Fibroblast of skin of abdomen (primary cell): ENCODE measurements at regions not wholly inside any gene's neighbourhood (a gene's known extent, or its start where the extent isn't known, plus 50 kb on each side); places are given as distances from the start of the nearest gene placed in this dataset.

Experiments used
- DNase-seq: peaks from one replicate; pipeline ENCODE4 v3.0.0-alpha.2; 2013

DNA sequence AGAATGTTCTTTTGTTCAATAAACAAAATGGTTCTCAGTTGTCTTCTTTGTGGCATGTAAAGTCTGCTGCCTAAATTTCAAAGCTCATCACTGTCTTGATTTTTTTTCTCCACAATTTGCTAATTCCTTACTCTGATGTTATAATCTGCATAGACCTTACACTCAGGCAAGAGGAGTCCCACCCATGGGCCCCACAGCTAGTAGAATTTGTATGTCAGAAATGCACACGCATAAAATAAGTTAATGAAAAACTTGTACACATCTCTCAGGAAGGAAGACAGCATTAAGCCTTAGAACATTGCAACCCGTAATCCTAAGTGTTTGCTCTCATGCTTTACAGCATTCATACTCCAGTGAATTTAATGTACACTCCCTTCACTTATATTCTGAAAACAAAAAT lies 280.8 kb downstream of the ATXN7L3B start:
- DNase-seq = no peak

DNA sequence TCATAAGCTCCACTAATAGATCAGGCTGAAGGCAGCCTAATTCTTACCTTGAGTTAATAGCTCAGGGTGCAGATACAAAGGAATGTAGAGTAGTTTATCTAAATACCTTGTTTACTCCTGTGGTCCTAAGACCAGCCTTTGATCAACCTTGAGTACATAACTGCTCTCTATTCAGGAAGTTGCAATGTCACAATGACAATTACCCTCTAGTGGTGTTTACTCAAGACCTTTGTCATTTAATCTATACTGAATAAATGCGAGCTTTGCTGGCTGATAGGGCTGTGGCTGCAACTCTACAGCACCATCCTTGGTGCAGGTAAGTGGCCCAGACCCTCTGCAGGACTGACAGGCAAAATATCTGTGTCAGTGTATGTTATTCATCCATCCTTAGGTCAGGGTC lies 282.7 kb downstream of the ATXN7L3B start:
- no peak for DNase-seq

DNA sequence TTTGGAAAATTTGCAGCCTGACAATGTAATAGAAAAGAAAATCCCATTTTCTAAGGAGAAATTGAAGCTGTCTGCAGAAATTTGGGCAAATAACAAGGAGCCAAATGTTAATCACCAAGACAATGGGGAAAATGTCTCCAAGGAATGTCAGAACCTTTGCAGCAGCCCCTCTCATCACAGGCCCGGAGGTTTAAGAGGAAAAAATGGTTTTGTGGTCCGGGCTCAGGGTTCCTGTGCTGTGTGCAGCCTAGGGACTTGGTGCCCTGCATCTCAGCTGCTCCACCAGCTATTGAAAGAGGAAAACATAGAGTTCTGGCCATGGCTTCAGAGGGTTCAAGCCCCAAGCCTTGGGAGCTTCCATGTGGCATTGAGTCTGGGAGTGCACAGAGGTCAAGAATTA lies 298.9 kb downstream of the ATXN7L3B start:
- DNase-seq = no peak

DNA sequence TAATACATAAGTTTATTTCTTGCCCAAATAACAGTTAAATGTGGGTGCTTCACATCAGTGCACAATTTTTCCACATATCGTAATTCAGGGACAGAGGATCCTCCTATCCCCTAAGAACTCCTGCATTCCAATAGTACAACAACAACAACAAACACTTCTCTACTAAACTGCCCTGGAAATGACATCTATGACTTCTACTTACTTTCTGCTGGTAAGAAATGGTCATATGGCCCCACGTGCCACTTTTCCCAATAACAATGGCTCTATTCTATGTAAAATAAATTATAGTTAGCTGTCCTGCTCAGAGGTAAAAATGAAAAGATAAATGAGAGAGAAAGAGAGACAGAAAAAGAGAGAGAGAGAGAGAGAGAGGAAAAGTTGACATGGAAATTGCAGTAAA lies 308.5 kb downstream of the ATXN7L3B start:
- no peak for DNase-seq

DNA sequence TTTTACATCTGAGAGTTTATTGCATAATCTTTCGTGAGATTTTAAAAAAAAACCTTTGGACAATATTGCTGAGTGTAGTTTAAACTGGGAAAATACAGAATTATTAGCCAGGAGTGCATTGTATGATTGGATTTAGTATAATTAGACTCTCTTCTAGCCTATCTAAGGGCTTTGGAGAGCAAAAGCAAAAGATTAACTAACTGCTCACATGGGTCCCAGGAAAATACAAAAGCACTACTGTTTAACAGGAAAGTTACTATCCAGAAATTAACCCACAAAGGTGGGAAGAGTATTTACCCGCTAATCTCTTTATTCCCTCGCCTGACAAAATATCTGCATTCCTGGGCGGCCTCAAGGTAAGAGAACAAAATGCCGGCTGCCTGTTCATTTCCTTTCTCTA lies 309.5 kb downstream of the ATXN7L3B start:
- no peak for DNase-seq

DNA sequence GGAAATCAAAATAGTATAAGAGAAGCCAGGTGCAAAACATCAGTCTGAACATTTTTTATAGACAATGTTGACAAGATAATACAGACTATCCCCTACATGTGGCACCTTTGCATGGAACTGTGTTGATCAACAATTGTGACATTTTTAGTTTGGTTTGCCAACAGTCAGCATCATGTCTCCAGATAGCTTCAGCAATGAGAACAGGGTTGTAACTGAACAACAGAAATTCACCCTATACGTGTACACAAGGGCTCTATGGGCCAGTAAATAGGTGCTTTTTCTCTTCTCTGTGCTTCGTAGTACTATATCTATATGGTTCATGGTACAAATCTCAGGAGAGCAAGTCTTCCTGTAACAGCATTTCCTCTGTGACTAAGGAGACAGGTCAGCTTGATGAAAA lies 310.4 kb downstream of the ATXN7L3B start:
- DNase-seq = no peak

DNA sequence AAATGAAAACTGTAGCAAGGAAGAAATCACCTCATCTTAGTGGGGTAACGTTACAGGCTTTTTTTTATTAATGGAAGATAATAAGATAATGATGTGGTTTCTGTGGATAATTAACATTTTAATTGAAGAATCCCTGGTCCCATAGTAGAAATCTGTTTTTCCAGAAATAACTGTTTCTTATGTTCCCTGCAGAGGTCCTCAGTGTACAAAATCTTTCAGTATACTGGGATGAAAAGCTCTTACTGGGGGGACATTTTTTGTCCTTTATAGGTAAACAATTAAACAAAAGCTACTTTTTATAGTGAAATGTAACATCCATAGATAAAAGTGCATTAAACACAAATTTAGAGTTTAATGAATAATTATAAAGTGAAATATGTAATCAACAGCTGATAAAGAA lies 312.2 kb downstream of the ATXN7L3B start:
- DNase-seq = no peak

DNA sequence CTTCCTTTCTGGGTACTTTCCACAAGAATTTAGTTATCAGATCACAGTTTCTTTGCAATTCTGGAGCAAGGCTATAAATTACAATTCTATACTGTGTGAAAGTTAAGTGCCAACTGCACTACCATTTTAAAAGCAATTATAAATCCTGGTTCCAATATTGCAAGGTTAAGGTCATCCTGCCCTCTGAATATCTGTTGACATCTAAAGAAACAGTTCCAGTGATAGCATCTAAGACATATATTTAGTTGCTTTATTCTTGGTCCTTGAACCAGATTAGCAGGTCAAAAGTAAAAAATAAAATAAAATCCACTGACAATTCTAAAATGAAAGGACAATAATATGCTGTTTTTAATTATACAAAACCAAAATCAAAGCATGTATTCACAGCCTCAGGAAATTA lies 334.2 kb downstream of the ATXN7L3B start:
- no peak for DNase-seq

DNA sequence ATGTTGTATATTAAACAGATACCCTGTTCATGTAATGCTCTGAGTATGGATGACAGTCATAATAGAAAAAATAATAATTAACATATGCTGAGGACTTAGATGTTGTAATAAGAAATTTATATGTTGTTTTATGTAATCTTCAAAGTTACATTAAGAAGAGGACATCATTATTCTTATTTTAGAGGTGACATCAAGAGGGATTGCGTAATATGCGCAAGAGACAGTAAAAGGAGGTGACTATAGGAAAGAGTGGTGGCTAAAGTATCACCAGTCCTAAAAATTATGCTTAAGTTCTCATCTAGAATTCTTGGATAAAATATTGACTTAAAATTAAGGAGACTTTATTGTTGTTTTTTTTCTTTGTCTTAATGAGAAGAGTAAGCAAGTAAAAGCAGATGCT lies 323.9 kb downstream of the KCNC2 start:
- no peak for DNase-seq

DNA sequence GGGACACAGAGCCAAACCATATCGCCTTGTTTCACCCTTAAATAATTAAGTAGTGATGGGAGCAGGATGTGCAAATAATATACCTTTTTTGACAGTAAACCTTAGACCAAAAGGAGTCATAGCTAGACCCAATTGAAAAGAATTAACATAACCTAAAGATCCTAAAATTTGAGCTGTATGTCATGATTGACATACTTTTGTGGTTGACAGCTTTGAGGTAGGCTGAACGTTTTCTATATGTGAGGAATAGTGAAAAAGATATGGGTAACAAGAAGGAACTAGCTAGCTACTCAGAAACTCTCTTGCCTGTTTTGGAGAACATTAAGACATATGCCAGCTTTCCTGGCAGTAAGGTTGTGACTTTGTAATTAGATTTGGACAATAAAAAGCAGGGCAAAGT lies 320.6 kb downstream of the KCNC2 start:
- DNase-seq = no peak

DNA sequence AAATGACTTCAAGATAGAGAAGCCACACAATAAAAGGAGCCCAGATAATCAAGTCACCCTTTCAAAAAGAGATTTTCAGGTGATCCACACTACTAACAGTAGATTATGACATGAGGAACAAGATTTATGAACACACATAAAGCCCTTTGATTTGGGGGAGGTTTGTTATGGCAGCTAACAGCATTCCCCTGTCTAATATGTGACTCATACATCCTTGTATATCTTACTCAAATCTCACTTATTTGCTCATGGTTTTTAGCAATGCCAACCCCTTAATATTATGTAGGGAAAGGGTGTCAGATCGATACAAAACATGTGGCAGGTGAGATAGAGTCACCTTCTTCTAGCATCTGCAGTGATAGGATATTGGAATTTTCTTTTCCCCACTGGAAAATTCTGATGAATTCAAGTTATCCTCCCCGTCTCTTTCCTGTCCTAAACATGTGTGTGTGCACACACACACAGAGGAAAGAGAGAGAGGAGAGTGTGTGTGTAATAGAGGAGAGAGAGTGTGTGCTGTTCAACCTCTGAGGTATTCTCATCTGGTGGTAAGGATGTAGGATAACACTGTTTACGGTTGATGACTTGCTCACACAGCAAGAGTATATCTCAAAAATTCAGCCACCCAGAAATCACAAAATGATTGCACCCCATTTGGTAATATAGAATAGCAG lies 319.9 kb downstream of the KCNC2 start:
- peak; percentile 62 for DNase-seq

DNA sequence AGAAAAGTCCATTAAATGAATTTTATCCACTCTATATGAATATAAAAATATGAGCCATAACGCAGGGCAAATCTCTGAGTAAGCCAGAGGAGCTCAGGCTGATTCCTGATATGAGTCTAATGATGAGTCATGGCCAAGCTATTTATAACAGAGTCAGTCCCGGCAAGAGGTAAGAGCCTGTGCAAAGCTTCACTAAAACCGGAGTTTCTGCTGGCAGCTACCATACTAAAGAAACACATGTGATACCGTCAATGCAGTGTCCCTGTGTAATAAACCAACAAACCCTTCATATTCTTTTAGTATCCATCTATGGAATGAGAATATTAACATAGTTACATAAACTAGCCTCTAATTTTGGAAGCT lies 319.4 kb downstream of the KCNC2 start:
- DNase-seq = peak; percentile 92

DNA sequence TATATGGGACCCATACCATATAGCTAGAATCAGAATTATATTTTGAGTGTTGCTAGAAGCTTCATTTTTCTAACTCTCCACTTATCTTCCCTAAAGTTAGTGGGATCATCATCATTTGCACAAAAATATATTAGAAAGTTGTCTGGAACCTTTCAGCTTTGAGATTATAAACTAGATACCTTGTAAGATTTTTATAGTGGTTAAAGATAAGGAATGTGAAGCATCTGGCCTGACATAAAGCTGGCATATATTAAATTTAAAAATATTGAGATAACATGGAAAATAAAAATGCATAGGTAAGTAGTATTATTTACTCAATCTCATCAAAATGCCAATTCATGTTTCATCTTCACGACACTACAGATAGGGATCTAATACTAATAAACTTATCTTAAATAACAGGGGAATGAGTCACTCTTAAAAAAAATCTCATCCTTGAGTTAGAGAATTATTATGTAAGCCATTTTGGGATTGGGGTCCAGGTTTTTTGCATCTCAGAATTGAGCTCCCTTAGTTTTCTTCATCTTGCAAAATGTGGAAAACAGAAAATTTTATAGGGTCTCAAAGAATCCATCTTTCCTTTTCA lies 318.5 kb downstream of the KCNC2 start:
- no peak for DNase-seq

DNA sequence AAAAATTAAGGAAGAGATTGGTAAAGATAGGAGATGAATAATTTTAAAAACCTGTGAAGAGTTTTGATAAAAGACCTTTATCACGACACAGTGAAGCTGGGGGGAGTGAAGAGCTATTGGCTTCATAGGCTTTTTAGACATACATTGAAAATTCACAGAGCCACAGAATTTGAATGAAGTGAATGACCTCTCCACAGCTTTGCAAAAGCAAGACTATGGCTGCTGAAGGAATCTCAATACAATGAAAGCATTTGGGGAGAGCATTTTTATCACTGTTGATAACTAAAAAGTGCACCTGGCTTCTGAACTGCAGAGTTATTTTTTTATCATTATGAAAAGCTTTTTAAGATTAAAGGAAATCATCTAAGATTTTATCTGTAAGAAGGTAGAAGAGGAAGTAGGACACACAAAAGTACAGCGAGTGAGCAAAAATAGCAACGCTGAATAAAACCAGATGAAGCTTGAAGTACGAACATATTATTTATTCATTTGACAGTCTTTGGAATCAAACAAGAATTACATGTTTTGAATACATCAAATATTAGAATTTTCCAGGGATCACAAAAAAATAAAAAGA lies 317.5 kb downstream of the KCNC2 start:
- DNase-seq = no peak

DNA sequence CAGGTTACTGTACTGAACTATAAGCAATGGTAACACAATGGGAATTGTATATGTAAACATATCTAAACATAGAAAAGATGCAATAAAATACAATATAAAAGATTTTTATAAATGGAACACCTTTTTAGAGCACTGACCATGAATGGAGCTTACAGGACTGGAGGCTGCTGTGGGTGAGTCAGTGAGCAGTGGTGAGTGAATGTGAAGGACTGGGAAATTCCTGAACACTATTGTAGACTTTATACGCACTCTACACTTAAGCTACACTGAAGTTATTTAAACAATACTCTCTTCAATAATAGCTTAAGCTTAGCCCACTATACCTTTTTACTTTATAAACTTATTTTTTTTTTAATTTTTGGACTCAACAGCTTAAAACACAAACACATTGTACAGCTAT lies 313.5 kb downstream of the KCNC2 start:
- DNase-seq = peak; percentile 11

DNA sequence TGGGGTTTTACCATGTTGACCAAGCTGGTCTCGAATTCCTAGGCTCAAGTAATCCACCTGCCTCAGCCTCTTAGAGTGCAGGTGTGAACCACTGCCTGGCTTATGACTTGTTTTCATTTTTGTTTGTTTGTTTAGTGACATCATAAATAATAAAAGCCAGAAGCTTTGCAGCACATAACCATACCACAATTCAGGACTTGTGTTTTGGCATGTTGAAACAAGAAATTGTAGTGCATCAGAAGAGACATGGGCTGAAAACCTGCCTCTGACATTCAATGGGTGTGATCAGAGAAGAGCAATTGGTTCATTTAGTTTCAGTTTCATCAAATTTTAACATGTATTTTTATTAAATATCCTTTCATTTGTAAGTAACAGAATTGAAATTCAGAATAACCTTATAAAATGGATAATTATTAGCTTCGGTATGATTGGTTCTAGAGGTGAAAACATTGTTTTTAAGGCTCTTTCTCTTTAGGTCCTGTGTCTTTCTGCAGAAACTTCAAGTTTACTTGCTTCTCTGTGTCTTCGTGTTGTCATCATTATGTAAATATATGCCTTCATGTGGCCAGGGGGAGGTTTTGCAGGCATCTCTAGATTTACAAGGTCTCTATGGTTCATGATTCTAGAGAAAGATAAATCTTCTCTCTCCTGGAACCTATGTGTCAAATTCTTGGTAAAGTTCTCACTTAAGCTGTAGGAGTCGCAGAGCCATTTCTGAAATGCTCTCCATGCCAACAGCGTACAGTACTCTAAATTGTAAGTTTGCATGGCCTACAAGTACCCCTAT lies 312.0 kb downstream of the KCNC2 start:
- no peak for DNase-seq

DNA sequence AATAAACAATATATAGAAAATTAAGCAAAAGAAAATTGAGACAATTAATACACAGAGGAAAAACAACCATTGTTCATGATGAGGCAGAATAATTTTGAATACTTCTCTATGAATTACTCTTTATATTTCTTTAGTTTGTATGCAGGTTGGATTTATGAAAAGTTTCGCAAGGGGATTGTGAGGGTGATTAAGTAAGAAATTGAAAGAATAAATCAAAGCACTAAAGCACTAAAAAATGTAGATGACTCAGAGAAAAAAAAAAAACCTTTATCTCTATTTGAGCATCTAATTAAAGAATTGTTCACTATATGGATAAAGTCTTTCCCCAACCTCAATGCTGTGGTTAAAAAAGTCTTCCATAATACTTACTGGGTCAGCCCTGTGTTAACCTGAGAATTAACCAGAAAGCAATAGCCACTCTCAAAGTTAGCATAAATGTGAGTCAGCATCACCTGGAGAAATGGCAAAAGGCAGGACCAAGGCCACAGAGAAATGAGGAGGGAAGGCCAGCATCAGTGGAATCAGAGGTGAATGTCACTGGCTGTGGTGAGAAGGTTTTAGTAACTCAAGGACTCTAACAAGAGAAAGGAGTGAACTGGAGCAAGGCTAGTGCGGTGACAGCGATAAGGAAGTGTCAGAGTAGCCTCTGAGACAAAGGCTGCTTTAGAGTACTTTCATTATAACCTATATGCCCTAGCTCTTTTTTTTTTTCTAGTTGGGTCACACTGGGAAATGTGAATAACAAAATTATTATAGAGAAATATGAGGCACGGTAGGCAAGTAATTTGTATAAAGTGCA lies 310.4 kb downstream of the KCNC2 start:
- DNase-seq = peak; percentile 44

DNA sequence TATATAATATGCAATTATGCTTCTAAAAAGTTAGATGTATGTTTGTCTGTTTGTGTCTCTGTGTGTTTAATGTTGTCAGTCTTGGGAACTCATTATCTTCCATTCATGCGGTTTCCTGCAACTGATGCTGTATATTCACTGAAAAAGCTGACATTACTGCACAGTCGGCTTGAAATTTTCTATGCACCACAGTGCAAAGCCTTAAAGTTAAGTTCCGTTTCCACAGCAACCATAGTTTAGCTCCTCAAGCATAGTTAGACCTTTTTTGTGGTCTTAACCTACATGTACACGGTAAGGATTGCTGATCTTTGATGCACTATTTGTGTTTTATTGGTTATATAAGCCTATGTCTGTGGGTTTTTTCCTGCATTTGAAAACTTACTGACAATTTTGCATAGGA lies 309.4 kb downstream of the KCNC2 start:
- no peak for DNase-seq

DNA sequence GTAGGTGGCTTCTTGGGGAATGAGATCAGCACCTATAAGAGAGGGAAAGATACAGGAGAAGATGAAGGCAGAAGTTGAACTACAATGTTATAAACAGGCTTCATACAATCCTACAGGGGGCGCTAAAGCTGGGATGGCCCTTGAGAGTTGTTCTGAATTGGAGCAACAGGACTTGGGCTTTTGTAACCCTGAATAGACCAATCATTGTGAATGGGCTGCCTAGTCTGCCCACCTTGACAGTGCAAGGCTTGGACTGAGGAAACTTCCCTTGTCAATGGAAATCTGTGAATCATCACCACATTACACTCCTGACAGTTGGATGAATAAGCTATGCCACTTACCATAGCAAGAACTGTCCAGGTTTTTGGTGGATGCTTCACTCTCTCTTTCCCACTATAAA lies 306.1 kb downstream of the KCNC2 start:
- peak; percentile 3 for DNase-seq

DNA sequence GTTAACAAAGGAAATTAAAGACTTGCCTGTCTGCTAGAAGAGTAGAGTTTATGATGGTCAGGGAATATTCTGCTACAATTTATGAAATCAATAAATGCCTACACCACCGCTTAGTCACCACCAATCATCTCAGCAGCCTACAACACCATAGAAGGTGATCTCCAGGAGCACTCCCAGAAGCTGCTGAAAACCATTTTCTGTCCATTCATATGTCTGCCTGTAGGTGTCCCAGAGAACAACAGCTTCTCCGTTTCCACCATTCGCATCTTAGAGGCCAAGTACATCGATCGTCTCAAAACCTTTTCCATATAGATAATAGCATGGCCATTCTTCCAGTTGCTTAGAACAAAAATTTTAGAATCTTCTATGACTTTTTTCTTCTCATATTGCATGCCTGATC lies 303.4 kb downstream of the KCNC2 start:
- DNase-seq = no peak

DNA sequence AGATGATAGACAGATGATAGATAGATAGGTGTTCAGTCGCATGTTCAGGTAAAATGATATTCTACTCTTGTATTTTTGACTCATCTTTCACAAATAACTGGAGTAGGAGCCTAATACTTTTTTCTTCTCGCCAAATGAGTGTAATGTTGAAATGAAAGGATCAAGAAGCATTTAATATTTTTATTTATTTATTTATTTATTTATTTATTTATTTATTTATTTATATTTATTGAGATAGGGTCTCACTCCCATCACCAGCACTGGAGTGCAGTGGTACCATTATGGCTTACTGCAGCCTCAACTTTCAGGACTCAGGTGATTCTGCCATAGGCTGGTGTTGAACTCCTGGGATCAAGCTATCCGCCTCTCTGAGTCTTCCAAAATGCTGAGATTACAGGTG lies 298.8 kb downstream of the KCNC2 start:
- no peak for DNase-seq

DNA sequence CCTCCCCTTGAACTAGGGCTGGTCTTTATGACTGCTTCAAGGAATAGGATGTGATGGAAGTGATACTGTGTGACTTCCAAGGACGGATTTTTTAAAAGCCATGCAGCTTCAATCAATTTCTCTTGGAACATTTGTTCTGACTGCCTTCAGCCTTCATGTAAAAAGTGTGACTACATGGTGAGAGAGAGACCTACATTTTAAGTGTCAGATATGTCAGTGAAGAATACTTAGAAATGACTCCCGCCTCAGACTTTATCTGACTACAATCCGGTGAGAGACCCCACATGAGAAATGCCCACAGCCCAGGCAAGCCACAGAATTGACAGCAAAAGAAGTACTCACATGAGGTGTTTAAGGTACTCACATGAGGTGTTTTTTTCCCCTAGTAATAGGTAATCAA lies 295.3 kb downstream of the KCNC2 start:
- no peak for DNase-seq

DNA sequence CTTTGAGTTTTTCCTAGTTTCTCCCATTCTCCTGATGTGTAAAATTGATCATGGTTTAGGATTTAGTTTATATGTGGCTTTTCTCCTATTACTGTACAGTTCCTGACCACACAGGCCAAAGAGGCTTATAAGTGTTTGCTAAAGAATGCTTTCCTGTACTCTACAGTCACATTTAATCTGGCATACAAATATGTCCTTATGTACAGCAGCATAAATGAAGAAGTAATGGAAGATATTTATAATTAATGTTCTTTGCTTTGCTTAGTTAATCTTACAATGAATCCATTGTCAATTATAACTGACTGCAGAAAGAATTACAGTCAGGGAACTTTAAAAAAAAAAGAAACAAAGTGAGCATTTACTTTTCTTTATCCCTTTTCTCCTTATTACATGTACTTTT lies 293.9 kb downstream of the KCNC2 start:
- no peak for DNase-seq
